Hepatocyte (in vitro differentiated cells): ENCODE measurements at regions not wholly inside any gene's neighbourhood (a gene's known extent, or its start where the extent isn't known, plus 50 kb on each side); places are given as distances from the start of the nearest gene placed in this dataset.

Source experiments
- DNase-seq: peaks from one replicate; pipeline ENCODE4 v3.0.0-alpha.2; 2016; ENCODE audit warnings: low spot score
- H2AFZ ChIP-seq: fragments of 200-600 bp; sonication (generic); 2 replicates; pipeline ENCODE4 v1.6.0; 2016; ENCODE audit warnings: antibody characterized with exemption, mild to moderate bottlenecking
- H3K27ac ChIP-seq: fragments of 200-600 bp; sonication (generic); 2 replicates; pipeline ENCODE4 v1.5.1; 2016; ENCODE audit warnings: mild to moderate bottlenecking
- H3K27me3 ChIP-seq: fragments of 200-600 bp; sonication (generic); 2 replicates; pipeline ENCODE4 v1.6.1; 2016
- H3K36me3 ChIP-seq: fragments of 200-600 bp; sonication (generic); replicated peaks from 2 replicates; pipeline ENCODE4 v1.5.1; 2016; ENCODE audit warnings: low read depth; ENCODE audit not compliant: insufficient read depth
- H3K4me1 ChIP-seq: fragments of 200-600 bp; sonication (generic); 2 replicates; pipeline ENCODE4 v1.5.1; 2016; ENCODE audit warnings: mild to moderate bottlenecking, moderate library complexity; ENCODE audit not compliant: insufficient read depth
- H3K4me2 ChIP-seq: fragments of 200-600 bp; sonication (generic); 2 replicates; pipeline ENCODE4 v1.6.0; 2016
- H3K4me3 ChIP-seq: fragments of 200-600 bp; sonication (generic); 2 replicates; pipeline ENCODE4 v1.5.1; 2016; ENCODE audit warnings: mild to moderate bottlenecking
- H3K79me2 ChIP-seq: fragments of 200-600 bp; sonication (generic); 2 replicates; pipeline ENCODE4 v1.6.0; 2017; ENCODE audit warnings: mild to moderate bottlenecking
- H3K9me2 ChIP-seq: fragments of 200-600 bp; sonication (generic); replicated peaks from 2 replicates; pipeline ENCODE4 v1.6.0; 2017; ENCODE audit warnings: mild to moderate bottlenecking; ENCODE audit not compliant: insufficient read depth
- H3K9me3 ChIP-seq: fragments of 200-600 bp; sonication (generic); 2 replicates; pipeline ENCODE4 v1.5.1; 2016; ENCODE audit warnings: low read depth, mild to moderate bottlenecking
- H4K20me1 ChIP-seq: fragments of 200-600 bp; sonication (generic); 2 replicates; pipeline ENCODE4 v1.6.0; 2016; ENCODE audit warnings: mild to moderate bottlenecking; ENCODE audit not compliant: insufficient read depth, poor library complexity, severe bottlenecking
- CTCF ChIP-seq: fragments of 200-600 bp; sonication (generic); IDR thresholded peaks from 2 replicates; pipeline ENCODE4 v1.5.1; 2016; ENCODE audit warnings: antibody characterized with exemption, mild to moderate bottlenecking; ENCODE audit not compliant: poor library complexity
- EZH2 ChIP-seq: fragments of 200-600 bp; sonication (generic); IDR thresholded peaks from 2 replicates; pipeline ENCODE4 v1.6.1; 2016; ENCODE audit warnings: antibody characterized with exemption, mild to moderate bottlenecking, borderline replicate concordance
- EZH2phosphoT487 ChIP-seq: fragments of 200-600 bp; sonication (generic); IDR thresholded peaks from one replicate; pipeline ENCODE4 v1.6.1; 2018; ENCODE audit warnings: antibody characterized with exemption, mild to moderate bottlenecking, low read depth, moderate library complexity; ENCODE audit not compliant: unreplicated experiment, severe bottlenecking
- WGBS: methylation state at CpG from one replicate; pipeline ENCODE4 v1.1.6; 2016; ENCODE audit warnings: low lambda C conversion rate; ENCODE audit errors: missing lambda C conversion rate; 5-methylcytosine and 5-hydroxymethylcytosine counted together

- Histone ChIP-seq H3K9me3 (no peaks in the 10 kb centered on the region), H3K4me2 (no peak overlapping the region), H3K79me2 (no peaks in the 10 kb centered on the region), H2AFZ (no peak overlapping the region), H3K27me3 (no peaks in the 10 kb centered on the region), H3K27ac (no peak overlapping the region), H3K4me1 (no peaks in the 10 kb centered on the region), H4K20me1 (no peaks in the 10 kb centered on the region), H3K36me3 (no peaks in the 10 kb centered on the region), H3K4me3 (no peak overlapping the region), H3K9me2 (no peaks in the 10 kb centered on the region)
- 65% methylated on average over 2 of the region's 2 CpGs for WGBS
- TF ChIP-seq EZH2phosphoT487 (no peak), EZH2 (no peak), CTCF (no peak)
- no peak for DNase-seq
Measured at GRCh38 chr16:5670198-5670597, 572.6 kb upstream of the EEF2KMT start.

GRCh38 chr16:5668553-5668952 is 571.0 kb upstream of the EEF2KMT start:
- Histone ChIP-seq H3K9me3 (no peaks in the 10 kb centered on the region), H3K36me3 (no peaks in the 10 kb centered on the region)
- WGBS: 4% methylated on average over 2 of the region's 2 CpGs

GRCh38 chr16:5665834-5666233 is 568.2 kb upstream of the EEF2KMT start:
- Histone ChIP-seq H3K4me3 (no peak overlapping the region), H3K36me3 (no peaks in the 10 kb centered on the region), H3K27me3 (no peaks in the 10 kb centered on the region), H3K27ac (no peak overlapping the region), H3K4me2 (no peak overlapping the region), H2AFZ (no peak overlapping the region), H3K9me2 (no peaks in the 10 kb centered on the region), H3K9me3 (no peaks in the 10 kb centered on the region), H4K20me1 (no peaks in the 10 kb centered on the region), H3K79me2 (no peaks in the 10 kb centered on the region), H3K4me1 (no peaks in the 10 kb centered on the region)
- WGBS: 72% methylated on average over 11 of the region's 11 CpGs
- TF ChIP-seq EZH2: no peak
- no peak for TF ChIP-seq EZH2phosphoT487
- no peak for TF ChIP-seq CTCF
- DNase-seq: no peak

More at GRCh38 chr16:5668553-5668952, 571.0 kb upstream of the EEF2KMT start:
- H3K27ac ChIP-seq: no peak overlapping the region
- no peak for DNase-seq
- no peaks in the 10 kb centered on the region for H3K79me2 ChIP-seq
- H4K20me1 ChIP-seq: no peaks in the 10 kb centered on the region
- no peak overlapping the region for H3K4me3 ChIP-seq
- no peak overlapping the region for H2AFZ ChIP-seq
- H3K9me2 ChIP-seq: no peaks in the 10 kb centered on the region
- H3K27me3 ChIP-seq: no peaks in the 10 kb centered on the region
- H3K4me2 ChIP-seq: no peak overlapping the region
- H3K4me1 ChIP-seq: no peaks in the 10 kb centered on the region
- no peak for TF ChIP-seq EZH2phosphoT487
- no peak for TF ChIP-seq EZH2
- no peak for TF ChIP-seq CTCF

GRCh38 chr16:5653789-5654188 is 556.2 kb upstream of the EEF2KMT start:
- Histone ChIP-seq H3K27ac (no peak overlapping the region), H3K4me3 (no peak overlapping the region), H3K36me3 (no peaks in the 10 kb centered on the region), H3K4me1 (no peaks in the 10 kb centered on the region), H3K9me3 (no peaks in the 10 kb centered on the region), H3K27me3 (no peaks in the 10 kb centered on the region), H3K79me2 (no peaks in the 10 kb centered on the region), H2AFZ (no peak overlapping the region), H3K9me2 (no peaks in the 10 kb centered on the region), H4K20me1 (no peaks in the 10 kb centered on the region), H3K4me2 (no peak overlapping the region)
- no peak for DNase-seq
- TF ChIP-seq EZH2 (no peak), EZH2phosphoT487 (no peak), CTCF (no peak)
- 80% methylated on average over 11 of the region's 11 CpGs for WGBS
